A673 (cell line): ENCODE measurements at regions not wholly inside any gene's neighbourhood (a gene's known extent, or its start where the extent isn't known, plus 50 kb on each side); places are given as distances from the start of the nearest gene placed in this dataset.

Experiments
- CTCF ChIP-seq: fragments of 300-800, 200-600 bp; sonication (generic); conservative IDR thresholded peaks from 2 replicates; pipeline ENCODE4 v1.5.1; 2017; ENCODE audit warnings: low read depth, mild to moderate bottlenecking, antibody characterized with exemption, low read length, moderate library complexity, mixed read lengths
- EZH2 ChIP-seq: fragments of 200-600 bp; sonication (generic); IDR thresholded peaks from 2 replicates; pipeline ENCODE4 v1.6.1; 2017; ENCODE audit warnings: borderline replicate concordance, low read depth, mild to moderate bottlenecking, mixed read lengths, antibody characterized with exemption, low read length; ENCODE audit not compliant: poor library complexity, severe bottlenecking

- TF ChIP-seq CTCF (no peak), EZH2 (no peak)
These were observed 206.6 kb upstream of the BMPER start for GRCh38 chr7:33698692-33699128.
